KBM-7 (cell line): ENCODE measurements at regions not wholly inside any gene's neighbourhood (a gene's known extent, or its start where the extent isn't known, plus 50 kb on each side); places are given as distances from the start of the nearest gene placed in this dataset.
"Not testable (repeated sequence)": the region's sequence is repeated elsewhere in the genome, so short reads cannot be mapped to it uniquely, and the experiment has no call there.

Experiments
- DNase-seq: peaks from one replicate; pipeline ENCODE4 v3.0.0-alpha.2; 2015
- in situ Hi-C: fragments of 300-500 bp; cut with MboI; formaldehyde crosslinking; loops from 2 replicates; pipeline ENCODE4 v1.14.3; 2020; ENCODE audit warnings: low sequenced_read_pairs, low pct_unique_long_range_greater_than_20kb, mixed read lengths

DNA sequence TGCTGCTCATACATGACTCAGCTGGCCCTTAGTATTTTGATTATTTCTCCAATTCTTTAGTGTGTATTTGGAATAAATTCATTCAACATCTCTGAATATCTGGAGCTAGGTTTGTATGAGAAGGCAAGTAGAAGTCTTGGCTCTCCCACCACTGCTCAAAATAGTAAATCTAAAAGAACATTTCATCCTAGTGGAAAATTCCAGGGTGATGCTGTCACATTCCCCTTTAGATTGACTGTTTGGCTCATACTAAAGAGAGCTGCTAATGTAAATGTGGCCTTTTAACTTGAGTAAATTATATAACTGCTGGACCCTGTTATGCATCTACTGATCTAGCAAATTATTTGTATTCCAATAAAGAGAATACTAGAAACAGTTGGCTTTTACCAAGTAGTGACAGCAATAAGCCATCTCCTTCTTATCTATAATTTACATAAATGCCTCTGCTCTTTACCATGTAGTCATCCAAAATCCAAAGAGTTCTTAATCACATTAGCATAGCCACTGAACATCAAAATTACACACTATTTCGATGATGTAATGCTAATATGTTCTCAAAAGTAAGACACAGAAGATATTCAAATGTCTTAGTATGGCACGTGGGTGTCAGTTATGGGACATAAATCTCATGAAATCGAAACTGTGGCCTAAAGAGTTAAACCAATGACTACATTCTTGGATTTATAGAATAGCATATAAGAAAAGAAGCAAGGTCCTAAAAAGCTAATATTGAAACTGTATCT, 86.9 kb upstream of the KCND2 start:
- in situ Hi-C loops, result no loop called here
- no peak for DNase-seq

DNA sequence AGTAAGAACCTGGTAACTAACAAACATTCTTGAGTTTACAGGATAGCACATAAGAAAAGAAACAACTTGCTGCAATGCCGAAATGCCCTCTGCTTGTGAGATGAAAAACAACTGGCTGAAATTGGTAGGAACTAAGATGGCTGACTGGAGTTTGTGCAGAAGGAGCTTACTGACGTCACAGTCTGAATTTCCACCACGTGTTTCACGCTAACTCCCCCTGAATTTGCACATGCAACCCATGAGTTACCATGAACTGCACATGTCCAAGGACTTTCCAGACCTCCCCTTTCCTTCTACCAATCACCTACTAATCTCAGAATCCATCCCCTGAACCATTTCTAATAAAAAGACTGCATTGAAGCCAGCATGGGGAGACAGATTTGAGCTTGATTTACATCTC, 86.3 kb upstream of the KCND2 start:
- in situ Hi-C loops, result no loop called here
- DNase-seq, result no peak

DNA sequence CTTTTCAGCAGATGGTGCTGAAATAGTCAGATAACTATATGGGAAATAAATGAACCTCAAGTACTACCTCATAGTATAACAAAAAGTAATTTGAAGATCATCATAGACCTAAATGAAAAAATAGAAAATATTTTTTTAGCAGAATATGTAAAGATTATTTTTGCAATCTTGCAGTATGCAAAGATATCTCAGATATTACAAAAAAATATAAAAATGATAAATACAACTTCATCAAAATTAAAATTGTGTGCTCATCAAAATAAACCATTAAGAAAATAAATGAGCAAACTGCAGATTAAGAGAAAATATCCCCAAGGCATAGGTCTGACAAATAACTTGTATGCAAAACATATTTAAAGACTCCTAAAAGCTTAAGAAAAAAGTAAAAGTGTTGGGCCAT, 83.4 kb upstream of the KCND2 start:
- no peak for DNase-seq
- in situ Hi-C loops, result no loop called here

DNA sequence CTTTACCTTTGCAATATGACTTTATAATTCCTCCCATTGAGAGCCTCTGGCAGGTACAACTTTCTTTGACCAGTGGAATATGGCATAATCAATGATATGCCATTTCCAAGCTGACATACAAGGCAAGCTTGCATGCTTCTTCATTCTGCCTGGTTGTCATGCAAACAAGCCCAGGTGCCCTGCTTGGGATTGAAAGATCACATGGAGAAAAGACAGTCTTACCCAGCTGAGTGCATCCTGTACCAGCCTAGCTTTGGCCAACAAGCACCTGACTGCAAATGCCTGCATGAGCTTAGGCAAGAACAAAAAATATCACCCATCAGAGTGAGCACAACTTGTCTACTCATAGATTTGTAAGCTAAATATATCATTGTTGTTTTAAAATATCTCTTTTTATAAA, 82.9 kb upstream of the KCND2 start:
- DNase-seq, result no peak
- in situ Hi-C loops, result no loop called here

DNA sequence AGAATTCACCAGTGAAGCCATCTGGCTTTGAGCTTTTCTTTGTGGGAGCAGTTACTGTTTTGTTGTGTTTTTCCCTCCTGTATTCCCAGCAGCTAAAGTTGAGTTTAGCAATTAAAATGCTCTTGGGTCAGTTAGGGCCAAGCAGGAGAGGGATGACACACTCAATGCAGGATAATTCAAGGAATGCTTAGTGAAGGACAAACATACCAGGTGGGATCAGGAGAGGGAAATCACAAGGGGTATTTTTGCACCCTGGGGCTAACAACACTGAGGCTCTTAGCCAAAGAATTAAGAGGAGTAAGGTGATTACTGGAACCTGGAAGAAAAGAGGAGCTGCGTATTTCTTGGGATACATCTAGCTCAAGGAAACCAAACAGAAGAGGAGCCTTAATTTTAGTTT, 82.4 kb upstream of the KCND2 start:
- DNase-seq, result no peak
- in situ Hi-C loops, result no loop called here

DNA sequence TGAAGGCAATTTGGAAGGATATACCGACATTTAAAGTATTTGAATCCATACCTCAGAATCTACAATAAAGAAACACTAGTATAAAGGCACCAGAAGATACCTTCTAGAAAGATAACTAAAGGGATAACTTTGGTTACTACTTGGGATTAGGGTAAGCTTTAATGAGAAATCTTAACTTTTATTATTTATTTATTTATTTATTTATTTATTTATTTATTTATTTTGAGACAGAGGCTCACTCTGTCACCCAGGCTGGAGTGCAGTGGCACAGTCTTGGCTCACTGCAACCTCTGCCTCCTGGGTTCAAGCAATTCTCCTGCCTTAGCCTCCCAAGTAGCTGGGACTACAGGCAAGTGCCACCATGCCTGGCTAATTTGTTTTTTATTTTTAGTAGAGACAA, 81.6 kb upstream of the KCND2 start:
- in situ Hi-C loops, DNase-seq: not testable (repeated sequence)

DNA sequence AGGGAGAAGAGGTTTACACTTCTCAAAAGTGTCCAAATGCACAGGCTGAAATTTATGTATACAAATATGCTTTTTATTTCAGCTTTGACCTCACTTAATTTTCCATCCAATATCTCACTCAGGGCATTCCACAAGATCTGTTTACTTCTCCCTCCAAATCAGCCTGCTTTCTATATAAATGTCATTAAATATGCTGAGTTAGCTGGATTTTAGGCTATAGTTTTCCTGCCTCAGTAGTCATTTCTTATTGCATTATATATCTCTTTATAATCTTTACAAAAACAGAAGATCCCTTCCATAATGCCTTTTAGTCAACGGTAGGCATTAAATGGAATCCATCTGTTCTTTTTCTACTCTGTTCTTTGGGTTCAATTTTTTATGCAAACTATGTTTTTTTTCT, 71.7 kb upstream of the KCND2 start:
- DNase-seq, result no peak
- in situ Hi-C loops, result no loop called here

DNA sequence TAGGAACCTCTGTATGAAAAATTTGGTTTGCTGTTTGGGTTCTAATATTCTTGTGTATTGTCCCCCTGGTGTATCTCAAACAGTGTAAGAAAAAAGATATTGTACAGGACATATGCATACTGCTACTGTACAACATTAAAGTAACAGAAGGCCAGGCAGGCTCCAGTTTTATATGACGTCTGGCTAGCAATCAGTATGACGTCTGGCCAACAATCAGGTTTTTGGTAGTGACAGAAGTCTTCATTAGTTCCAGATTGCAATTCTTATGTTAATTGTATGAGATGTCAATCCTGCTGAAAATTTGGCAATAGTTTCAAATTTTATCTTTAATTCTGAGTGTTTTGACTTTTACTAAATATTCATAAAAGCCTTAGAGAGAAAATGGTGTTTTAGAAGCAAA, 67.9 kb upstream of the KCND2 start:
- no peak for DNase-seq
- in situ Hi-C loops, result no loop called here

DNA sequence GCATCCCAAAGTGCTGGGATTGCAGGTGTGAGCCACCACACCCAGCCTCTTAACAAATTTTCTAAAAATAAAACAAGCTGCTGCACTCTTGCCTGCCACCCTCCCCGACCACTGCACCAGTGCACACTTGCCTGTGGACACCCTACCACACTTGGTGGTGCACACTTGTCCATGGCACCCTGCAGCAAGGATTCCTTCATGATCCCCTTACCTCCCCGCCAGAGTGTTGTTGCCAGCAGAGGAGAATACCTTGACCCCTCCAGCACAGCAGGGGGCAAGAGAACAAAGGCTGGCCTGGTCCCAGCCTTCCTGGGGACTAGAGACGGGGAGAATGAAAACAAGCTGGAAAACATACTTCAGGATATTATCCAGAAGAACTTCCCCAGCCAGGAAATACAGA, 65.9 kb upstream of the KCND2 start:
- no peak for DNase-seq
- in situ Hi-C loops, result no loop called here

DNA sequence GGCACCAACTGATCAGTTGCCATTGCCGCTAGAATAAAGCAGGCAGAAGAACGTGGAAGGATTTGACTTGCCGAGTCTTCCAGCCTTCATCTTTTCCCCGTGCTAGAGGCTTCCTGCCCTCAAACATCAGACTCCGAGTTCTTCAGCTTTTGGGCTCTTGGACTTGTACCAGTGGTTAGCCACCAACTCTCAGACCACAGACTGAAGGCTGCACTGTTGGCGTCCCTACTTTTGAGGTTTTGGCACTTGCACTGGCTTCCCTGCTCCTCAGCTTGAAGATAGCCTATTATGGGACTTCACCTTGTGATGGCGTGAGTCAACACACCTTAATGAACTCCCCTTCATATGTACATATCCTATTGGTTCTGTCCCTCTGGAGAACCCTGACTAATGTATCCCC, 57.3 kb upstream of the KCND2 start:
- no peak for DNase-seq
- in situ Hi-C loops, result no loop called here

DNA sequence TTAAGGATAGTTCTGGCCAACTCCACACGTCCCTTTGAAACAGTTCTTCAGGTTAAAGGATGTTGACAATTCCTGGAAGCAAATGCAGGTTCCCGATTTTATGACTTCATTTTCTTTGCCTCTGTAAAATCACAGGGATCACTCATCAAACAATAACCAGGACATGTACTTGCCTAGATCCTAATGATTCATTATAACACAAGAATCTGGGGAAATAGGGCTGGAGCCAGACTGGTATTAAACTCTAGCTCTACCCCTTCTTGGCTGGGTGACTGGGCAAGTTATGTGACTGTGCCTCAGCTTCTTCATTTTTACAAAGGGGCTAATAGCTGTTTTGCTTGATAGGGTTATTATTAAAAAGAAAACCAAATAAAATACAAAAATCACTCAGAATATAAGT, 56.0 kb upstream of the KCND2 start:
- DNase-seq, result no peak
- in situ Hi-C loops, result no loop called here

DNA sequence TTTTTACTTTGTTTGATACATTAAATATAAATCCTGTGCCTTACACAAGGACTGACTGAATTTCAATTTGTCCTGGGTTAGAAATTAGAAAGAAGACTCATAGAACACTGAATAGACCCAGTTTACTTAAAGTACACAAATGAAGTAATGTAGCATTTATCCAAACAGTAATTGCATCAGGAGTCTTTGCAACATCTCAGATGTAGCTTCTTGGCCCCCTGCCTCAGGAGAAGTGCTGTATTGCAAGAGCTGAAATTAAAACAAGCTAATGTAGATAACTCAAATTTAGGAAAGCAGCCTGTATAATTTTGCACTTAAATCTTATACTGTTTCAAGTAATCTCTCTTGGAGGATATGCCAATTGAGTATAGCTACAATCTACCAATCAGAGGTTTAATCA, 54.3 kb upstream of the KCND2 start:
- no peak for DNase-seq
- in situ Hi-C loops, result no loop called here

DNA sequence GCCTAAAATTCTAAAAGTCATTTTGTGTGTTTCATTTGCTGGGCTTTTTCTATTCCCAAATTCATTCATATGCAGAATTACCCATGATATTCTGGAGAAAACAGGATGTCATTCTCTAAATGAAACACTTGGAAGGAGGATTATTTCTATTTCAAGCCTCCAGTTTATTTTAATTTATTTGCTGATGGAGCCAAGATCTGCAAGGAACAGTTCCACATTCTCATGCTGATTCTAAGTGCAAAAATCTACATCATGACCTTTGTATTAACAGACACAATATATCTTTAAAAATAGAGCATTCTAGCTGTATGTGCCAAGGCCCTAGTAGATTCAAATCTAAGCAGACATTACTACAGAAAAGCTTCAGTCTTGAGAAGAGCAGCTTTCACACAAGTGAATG, 51.3 kb upstream of the KCND2 start:
- in situ Hi-C loops, result no loop called here
- DNase-seq, result no peak
